Ovary (tissue), 7 donors: ENCODE measurements at regions not wholly inside any gene's neighbourhood (a gene's known extent, or its start where the extent isn't known, plus 50 kb on each side); places are given as distances from the start of the nearest gene placed in this dataset.
"Not testable (repeated sequence)": the region's sequence is repeated elsewhere in the genome, so short reads cannot be mapped to it uniquely, and the experiment has no call there.

Experiments
- DNase-seq, 5 donors: peaks; one replicate each; pipeline ENCODE4 v3.0.0-alpha.2; 2019 to 2020
- H3K27ac ChIP-seq, 2 donors: fragments of 200-600 bp; one replicate each; pipeline versions ENCODE4 v1.5.1 to v1.8.0; 2019 to 2022
- H3K27me3 ChIP-seq: fragments of 200-600 bp; one replicate; pipeline ENCODE4 v1.8.0; 2022
- H3K36me3 ChIP-seq: fragments of 200-600 bp; sonication (generic); one replicate; pipeline ENCODE4 v1.5.1; 2019
- H3K4me1 ChIP-seq: one replicate; pipeline ENCODE4 v1.8.1; 2013; ENCODE audit warnings: mild to moderate bottlenecking, moderate library complexity; ENCODE audit not compliant: insufficient read depth
- H3K4me3 ChIP-seq: fragments of 200-600 bp; sonication (generic); one replicate; pipeline ENCODE4 v1.5.1; 2017
- H3K9me3 ChIP-seq, 2 donors: fragments of 200-600 bp in 1 of 2; sonication (generic) in 1 of 2; one replicate each; pipeline versions ENCODE4 v1.5.1 to v1.8.1; 2013 to 2019; ENCODE audit warnings: mild to moderate bottlenecking in 1 of 2, moderate library complexity in 1 of 2
- EP300 ChIP-seq: sonication (generic); formaldehyde crosslinking; IDR thresholded peaks from one replicate; pipeline ENCODE4 v1.6.1; 2017; ENCODE audit warnings: antibody characterized with exemption
- POLR2A ChIP-seq: fragments of 450-650 bp; IDR thresholded peaks from one replicate; pipeline ENCODE4 v1.6.1; 2017; ENCODE audit warnings: antibody characterized with exemption, mild to moderate bottlenecking, moderate library complexity
- WGBS, 3 donors: extraction: QIAGEN DNeasy Blood & Tissue Kit in 1 of 3; methylation state at CpG; one replicate each; pipeline versions ENCODE4 v1.1.5 to v1.1.7; 2013 to 2017; 5-methylcytosine and 5-hydroxymethylcytosine counted together
- intact Hi-C, 4 donors: fragments of 100-400 bp; cut with DNase I; formaldehyde crosslinking; loops; one replicate each; pipeline versions ENCODE4 v1.11.0 to v1.15.1; 2022 to 2023
- TF ChIP-seq, protein P1 (sequence below), 3 donors: fragments of 450-650 bp in 2 of 3; fragments of 200-600 bp in 1 of 3; IDR thresholded peaks; one replicate each; pipeline versions ENCODE4 v1.5.1 to v1.8.0; 2016 to 2022; ENCODE audit warnings: antibody characterized with exemption in 3 of 3, mild to moderate bottlenecking in 1 of 3
- donor health status: DM: no; HTN: no; CAD: no; lungs with moderate emphysema.
- donor health status: DM: no; HTN: no; CAD: no.
- donor health status: Bipolar disorder and iron deficiency.
- donor health status: DM: no; HTN: no; CAD: no.
- donor health status: DM: yes; HTN: yes; CAD: no.

- Histone ChIP-seq H3K4me1 (no peaks in the 10 kb centered on the region), H3K9me3 (no peaks in the 10 kb centered on the region), H3K36me3 (no peaks in the 10 kb centered on the region), H3K27ac (no peak overlapping the region), H3K4me3 (no peak overlapping the region), H3K27me3 (no peaks in the 10 kb centered on the region)
- intact Hi-C loops, result no loop called here
- DNase-seq, result no peak
- TF ChIP-seq, protein P1, sequence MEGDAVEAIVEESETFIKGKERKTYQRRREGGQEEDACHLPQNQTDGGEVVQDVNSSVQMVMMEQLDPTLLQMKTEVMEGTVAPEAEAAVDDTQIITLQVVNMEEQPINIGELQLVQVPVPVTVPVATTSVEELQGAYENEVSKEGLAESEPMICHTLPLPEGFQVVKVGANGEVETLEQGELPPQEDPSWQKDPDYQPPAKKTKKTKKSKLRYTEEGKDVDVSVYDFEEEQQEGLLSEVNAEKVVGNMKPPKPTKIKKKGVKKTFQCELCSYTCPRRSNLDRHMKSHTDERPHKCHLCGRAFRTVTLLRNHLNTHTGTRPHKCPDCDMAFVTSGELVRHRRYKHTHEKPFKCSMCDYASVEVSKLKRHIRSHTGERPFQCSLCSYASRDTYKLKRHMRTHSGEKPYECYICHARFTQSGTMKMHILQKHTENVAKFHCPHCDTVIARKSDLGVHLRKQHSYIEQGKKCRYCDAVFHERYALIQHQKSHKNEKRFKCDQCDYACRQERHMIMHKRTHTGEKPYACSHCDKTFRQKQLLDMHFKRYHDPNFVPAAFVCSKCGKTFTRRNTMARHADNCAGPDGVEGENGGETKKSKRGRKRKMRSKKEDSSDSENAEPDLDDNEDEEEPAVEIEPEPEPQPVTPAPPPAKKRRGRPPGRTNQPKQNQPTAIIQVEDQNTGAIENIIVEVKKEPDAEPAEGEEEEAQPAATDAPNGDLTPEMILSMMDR (IDR thresholded peaks at IDR 0.05), result no peak
- TF ChIP-seq EP300 (no peak), POLR2A (no peak)
- 80 to 91% (median 83%) methylated on average over 4 of the region's 4 CpGs for WGBS, 3 donors
Measured at GRCh38 chr5:40428815-40429214, 250.9 kb upstream of the PTGER4 start.

DNA sequence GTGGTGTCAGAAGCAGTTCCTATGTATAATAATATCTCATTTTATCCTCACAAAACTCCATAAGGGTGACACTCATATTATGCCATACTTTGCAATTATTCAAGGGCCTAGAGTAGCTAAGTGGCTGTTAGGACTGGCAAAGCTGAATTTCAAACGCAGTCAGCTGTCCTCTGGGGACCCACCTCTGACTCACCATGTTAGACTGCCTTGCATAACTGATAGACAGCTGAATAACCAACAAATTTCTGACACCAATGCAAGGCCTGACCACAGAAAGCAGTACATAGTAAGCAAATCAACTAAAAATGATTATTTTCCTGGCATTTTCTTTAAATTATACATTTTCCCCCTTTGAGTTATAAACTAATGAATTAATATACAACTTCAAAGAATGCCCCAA lies 251.6 kb upstream of the PTGER4 start:
- Histone ChIP-seq H3K4me1 (no peaks in the 10 kb centered on the region), H3K27ac (no peak overlapping the region), H3K27me3 (no peaks in the 10 kb centered on the region), H3K36me3 (no peaks in the 10 kb centered on the region), H3K4me3 (no peak overlapping the region), H3K9me3 (no peaks in the 10 kb centered on the region)
- WGBS, 3 donors, result 66 to 70% (median 70%) methylated on average over 1 of the region's 1 CpG
- no peak for DNase-seq
- no peak for TF ChIP-seq EP300
- TF ChIP-seq, protein P1 (IDR thresholded peaks at IDR 0.05), result no peak
- TF ChIP-seq POLR2A, result no peak
- intact Hi-C loops, result no loop called here

- H3K9me3 ChIP-seq, H3K27ac ChIP-seq, intact Hi-C loops, DNase-seq, H3K36me3 ChIP-seq, H3K4me3 ChIP-seq, H3K27me3 ChIP-seq, H3K4me1 ChIP-seq: not testable (repeated sequence)
- 74 to 79% (median 77%) methylated on average over 8 of the region's 8 CpGs for WGBS, 3 donors
Measured at GRCh38 chr5:40417046-40417810, 262.5 kb upstream of the PTGER4 start.

DNA sequence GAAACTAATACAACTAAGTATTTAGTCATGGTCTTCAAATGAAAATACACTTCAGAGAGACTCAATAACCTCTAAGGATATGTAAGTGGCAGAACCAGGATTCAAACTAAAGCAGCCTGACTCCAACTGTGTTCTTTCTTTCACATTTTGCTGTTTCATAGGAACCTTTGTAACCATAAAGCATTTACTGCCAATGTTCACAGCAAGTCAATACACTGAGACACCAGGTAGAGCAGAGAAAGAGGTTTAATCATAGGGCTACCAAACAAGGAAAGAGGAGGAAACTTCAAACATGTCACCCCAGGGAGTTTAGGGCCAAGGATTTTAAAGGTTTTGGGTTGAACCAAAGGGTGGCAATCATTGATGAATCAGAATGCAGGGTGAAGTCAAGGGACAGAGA lies 263.1 kb upstream of the PTGER4 start:
- H3K9me3 ChIP-seq, result no peaks in the 10 kb centered on the region
- no peaks in the 10 kb centered on the region for H3K4me1 ChIP-seq
- H3K27me3 ChIP-seq, result no peaks in the 10 kb centered on the region
- H3K36me3 ChIP-seq, result no peaks in the 10 kb centered on the region
- DNase-seq, result no peak
- no peak overlapping the region for H3K4me3 ChIP-seq
- H3K27ac ChIP-seq, result no peak overlapping the region
- TF ChIP-seq, protein P1 (IDR thresholded peaks at IDR 0.05), result no peak
- TF ChIP-seq POLR2A (no peak), EP300 (no peak)
- intact Hi-C loops, result no loop called here

GRCh38 chr5:40416098-40416497 lies 263.6 kb upstream of the PTGER4 start:
- no peaks in the 10 kb centered on the region for H3K9me3 ChIP-seq
- H3K4me1 ChIP-seq, result no peaks in the 10 kb centered on the region
- H3K4me3 ChIP-seq, result no peak overlapping the region
- no peaks in the 10 kb centered on the region for H3K36me3 ChIP-seq
- H3K27me3 ChIP-seq, result no peaks in the 10 kb centered on the region
- intact Hi-C loops, result no loop called here
- H3K27ac ChIP-seq, result no peak overlapping the region
- TF ChIP-seq POLR2A (no peak), EP300 (no peak)
- TF ChIP-seq, protein P1 (IDR thresholded peaks at IDR 0.05), result no peak
- DNase-seq, result no peak
